AG09319 (cell line): ENCODE measurements at regions not wholly inside any gene's neighbourhood (a gene's known extent, or its start where the extent isn't known, plus 50 kb on each side); places are given as distances from the start of the nearest gene placed in this dataset.

ENCODE experiments used
- DNase-seq: peaks from one replicate; pipeline ENCODE4 v3.0.0-alpha.2; 2010; ENCODE audit warnings: low read depth; ENCODE audit errors: extremely low read depth
- TF ChIP-seq, protein P1 (sequence below): IDR thresholded peaks from 2 replicates; pipeline ENCODE4 v1.5.1; 2011; ENCODE audit warnings: low read depth, mild to moderate bottlenecking, inconsistent platforms, low read length, moderate library complexity

DNA sequence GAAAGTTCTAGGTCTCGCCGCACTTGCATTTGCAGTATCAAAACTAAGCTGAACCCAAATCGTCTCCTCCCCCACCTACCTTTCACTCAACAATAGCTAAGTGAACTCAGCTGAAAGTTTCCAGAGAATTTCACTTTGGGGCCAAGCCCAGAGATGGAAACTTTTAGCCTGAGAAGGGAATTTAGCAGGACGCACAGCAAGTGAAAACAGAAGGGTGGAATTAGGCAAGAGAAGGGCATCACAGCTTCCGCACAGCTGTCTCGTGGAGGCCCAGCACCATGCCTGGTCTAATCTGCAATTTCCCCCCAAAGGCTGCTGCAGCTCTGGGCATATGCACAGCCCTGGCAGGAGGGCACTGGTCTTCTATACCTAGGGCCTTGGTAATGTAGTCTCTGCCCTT is 262.0 kb downstream of the TNS1 start:
- TF ChIP-seq, protein P1, sequence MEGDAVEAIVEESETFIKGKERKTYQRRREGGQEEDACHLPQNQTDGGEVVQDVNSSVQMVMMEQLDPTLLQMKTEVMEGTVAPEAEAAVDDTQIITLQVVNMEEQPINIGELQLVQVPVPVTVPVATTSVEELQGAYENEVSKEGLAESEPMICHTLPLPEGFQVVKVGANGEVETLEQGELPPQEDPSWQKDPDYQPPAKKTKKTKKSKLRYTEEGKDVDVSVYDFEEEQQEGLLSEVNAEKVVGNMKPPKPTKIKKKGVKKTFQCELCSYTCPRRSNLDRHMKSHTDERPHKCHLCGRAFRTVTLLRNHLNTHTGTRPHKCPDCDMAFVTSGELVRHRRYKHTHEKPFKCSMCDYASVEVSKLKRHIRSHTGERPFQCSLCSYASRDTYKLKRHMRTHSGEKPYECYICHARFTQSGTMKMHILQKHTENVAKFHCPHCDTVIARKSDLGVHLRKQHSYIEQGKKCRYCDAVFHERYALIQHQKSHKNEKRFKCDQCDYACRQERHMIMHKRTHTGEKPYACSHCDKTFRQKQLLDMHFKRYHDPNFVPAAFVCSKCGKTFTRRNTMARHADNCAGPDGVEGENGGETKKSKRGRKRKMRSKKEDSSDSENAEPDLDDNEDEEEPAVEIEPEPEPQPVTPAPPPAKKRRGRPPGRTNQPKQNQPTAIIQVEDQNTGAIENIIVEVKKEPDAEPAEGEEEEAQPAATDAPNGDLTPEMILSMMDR: no peak
- no peak for DNase-seq

DNA sequence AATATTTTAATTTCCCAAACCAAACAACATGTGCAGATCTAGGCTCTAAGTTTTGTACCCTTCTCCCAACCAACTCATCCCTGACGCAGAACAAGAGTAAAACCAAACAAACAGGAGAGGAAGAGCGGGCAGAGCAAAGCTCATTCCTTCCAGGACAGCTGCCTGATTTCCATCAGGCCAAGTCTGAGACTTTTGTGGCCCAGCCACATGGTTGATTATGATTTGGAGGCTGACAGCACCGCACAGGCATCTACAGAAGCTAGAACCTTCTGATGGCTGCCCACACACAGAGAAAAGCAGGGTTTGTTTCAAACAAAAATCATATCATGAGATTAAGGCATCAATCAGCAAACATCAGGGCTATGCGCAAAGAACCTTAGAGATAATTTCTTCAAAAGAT is 262.6 kb downstream of the TNS1 start:
- DNase-seq: no peak
- TF ChIP-seq, protein P1: no peak

DNA sequence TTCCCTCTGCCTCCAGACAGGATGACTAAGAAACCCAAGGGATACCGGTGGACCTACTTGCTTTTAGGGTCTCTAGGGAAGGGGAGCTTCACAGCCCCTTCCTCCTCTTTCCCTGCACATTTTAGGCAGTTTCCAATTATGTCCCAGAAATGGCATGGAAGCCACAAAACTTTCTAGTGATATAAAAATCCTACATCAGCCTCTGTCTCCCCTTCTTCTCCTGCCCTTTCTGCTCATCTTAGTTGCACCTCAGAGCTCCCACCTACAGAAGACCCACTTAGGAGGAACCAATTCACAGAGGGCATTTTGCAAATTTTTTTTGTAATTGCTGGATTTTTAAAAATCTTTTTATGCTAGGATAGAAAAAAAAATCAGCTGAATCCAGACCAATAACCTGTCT is 263.1 kb downstream of the TNS1 start:
- TF ChIP-seq, protein P1: no peak
- no peak for DNase-seq

DNA sequence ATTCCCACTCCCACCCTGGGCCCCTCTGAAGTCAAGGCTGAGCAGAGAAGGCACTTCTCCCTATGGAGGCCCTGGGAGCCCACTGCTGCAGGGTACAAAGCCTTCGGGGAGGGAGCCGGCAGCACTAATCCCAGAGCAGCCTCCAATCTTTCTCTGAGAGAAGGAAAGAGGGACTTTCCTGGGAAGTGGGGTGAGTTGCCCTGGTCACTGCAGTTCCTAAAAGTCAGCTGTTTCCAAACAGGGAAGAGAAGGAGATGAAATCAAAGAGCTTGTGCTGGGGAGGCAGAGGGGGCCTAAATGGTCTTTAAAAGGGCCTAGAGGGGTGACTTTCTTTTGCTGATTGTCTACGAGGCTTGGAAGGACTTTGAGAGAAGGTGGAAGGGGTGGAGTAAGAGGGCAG is 264.7 kb downstream of the TNS1 start:
- TF ChIP-seq, protein P1: no peak
- no peak for DNase-seq

DNA sequence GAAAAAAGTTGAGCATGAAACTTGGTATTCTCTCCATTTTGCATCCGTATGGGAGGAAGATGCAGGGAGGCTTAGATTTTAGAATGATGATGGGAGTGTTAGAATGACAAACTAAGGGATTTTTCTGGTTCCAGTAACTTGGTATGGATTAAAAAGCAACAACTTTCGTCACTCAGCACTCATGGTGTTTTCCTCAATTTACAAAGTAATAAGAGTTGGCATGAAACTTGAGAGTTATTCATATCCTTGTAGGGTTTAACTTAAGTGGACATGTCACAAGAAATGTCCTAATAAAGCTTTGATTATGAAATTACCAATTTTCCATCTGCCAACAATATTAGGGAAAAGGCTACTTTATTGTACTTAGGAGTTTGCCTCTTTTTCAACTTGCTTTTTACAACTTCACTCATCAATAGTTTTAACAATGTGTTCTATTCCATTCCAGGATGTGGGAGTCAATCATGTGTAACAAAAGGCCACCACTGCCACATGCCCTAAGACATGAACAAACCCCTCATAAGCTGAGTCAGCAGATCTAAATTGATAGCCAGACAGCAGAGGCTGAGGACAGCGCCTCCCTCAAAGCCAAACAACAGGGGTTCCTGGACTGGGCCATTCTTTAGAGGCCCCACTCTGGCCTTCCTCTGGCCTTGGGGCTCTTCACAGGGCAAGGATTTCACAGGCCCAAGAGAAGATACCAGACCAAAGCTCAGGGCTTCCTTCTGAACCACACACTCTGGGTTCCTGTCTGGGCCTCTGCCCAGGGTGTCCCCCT is 265.8 kb downstream of the TNS1 start:
- TF ChIP-seq, protein P1: no peak

DNA sequence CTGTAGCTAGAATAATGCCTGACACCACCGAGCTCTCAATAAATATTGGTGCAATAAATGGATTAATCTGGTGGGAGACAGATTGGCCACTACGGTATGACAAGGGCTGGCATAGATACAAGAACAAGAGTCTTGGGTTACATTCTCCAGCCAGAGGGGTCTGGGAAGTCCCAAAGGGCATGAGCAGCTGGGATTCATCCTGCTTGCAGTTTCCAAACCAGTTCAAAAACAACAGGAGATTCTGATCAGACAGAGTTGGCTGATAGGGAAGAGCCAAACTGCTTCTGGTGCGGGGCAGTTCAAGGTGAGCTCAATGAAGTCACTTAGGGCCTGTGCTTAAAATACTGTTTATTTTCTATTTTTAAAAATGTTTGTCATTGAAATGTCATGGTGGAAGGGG is 266.9 kb downstream of the TNS1 start:
- no peak for DNase-seq
- TF ChIP-seq, protein P1: no peak

More for the DNA sequence above, 265.8 kb downstream of the TNS1 start:
- no peak for DNase-seq

DNA sequence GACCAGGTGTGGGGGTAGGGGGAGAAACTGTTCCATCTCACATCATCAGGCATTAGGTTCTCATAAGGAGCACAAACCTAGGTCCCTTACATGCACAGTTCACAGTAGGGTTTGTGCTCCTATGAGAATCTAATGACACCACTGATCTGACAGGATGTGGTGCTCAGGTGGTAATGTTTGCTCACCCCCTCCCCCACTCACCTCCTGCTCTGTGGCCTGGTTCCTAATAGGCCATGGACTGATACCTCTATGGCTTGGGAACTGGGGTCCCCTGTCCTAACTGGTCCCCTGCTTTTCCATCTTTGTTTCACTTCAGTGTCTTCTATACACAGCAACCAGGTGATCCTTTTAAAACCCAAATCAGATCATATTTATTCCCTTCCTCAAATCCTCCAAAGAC is 267.8 kb downstream of the TNS1 start:
- TF ChIP-seq, protein P1: no peak

More for the DNA sequence above, 267.8 kb downstream of the TNS1 start:
- no peak for DNase-seq
